ENCODE measurements at regions not wholly inside any gene's neighbourhood (a gene's known extent, or its start where the extent isn't known, plus 50 kb on each side); places are given as distances from the start of the nearest gene placed in this dataset.

DNA sequence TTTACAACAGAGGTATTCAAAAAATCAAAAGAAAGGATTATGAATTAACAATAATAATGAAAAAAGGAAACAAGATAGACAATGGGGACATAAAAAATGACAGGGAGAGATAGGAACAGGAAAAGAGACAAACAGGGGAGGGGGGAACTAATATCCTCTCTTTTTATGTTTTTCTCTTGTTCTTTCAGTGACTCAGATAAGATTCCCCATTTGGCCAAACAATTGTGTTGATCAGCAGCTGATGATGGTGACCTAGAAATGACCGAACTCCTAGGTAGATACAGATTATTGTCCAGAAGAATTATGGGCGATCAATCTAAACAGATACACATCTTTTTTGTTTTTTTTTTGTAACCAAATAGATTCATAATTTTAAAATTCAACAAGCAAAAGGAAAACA is 1277.2 kb upstream of the FLRT2 start:
- Histone ChIP-seq H3F3A (ENCODE audit: insufficient read depth, low read length, poor library complexity, severe bottlenecking) (no peaks in the 10 kb centered on the region), H3K27me3 (ENCODE audit: insufficient read depth, low read depth, low read length) (no peaks in the 10 kb centered on the region), H3K36me3 (ENCODE audit: insufficient read depth, low read length) (no peaks in the 10 kb centered on the region)

DNA sequence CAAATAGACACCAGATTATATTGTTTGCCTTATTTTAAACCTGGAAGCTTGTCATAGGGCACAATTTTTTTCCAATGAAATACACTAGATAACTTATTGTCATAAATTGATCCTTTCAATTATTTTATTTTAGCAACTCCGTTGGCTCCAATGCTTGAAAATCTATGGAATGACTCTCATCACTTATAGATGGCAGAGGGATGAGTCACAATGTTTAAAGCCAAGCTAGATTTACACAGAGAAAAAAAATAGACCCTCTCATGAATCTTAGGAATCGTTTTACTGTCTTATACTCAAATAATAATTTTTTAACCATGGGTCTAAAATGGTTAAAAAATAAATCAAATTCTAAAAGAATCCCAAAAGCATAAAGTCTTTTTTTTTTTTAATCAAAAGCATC is 1276.6 kb upstream of the FLRT2 start:
- Histone ChIP-seq H3K4me2 (ENCODE audit: low read length) (no peak overlapping the region), H2AFZ (ENCODE audit: low read depth, low read length) (no peak overlapping the region), H3K9me2 (ENCODE audit: insufficient read depth, low read length) (no peaks in the 10 kb centered on the region), H3F3A (ENCODE audit: insufficient read depth, low read length, poor library complexity, severe bottlenecking) (no peaks in the 10 kb centered on the region), H3K27me3 (ENCODE audit: insufficient read depth, low read depth, low read length) (no peaks in the 10 kb centered on the region), H3K27ac (ENCODE audit: low read length) (no peak overlapping the region), H3K4me3 (ENCODE audit: low read length) (no peak overlapping the region), H4K20me1 (ENCODE audit: insufficient read depth) (no peaks in the 10 kb centered on the region), H3K9ac (ENCODE audit: low read length) (no peak overlapping the region), H3K79me2 (replicated peaks; ENCODE audit: insufficient read depth, low read length) (no peaks in the 10 kb centered on the region), H3K9me3 (ENCODE audit: low read length) (no peaks in the 10 kb centered on the region), H3K36me3 (ENCODE audit: insufficient read depth, low read length) (no peaks in the 10 kb centered on the region)
- TF ChIP-seq CTCF (IDR thresholded peaks at IDR 0.05; ENCODE audit: poor library complexity, severe bottlenecking) (no peak), EP300 (conservative IDR thresholded peaks at IDR 0.05; ENCODE audit: poor library complexity, severe bottlenecking) (no peak), TAF1 (IDR thresholded peaks at IDR 0.05; ENCODE audit: low read depth) (no peak), REST (IDR thresholded peaks at IDR 0.05; ENCODE audit: borderline replicate concordance) (no peak), RAD21 (conservative IDR thresholded peaks at IDR 0.05) (no peak), EZH2 (IDR thresholded peaks at IDR 0.05; ENCODE audit: borderline replicate concordance, insufficient read depth, low read length, poor library complexity, severe bottlenecking) (no peak)

More for the DNA sequence above, 1277.2 kb upstream of the FLRT2 start:
- no peaks in the 10 kb centered on the region for H3K79me2 ChIP-seq (replicated peaks; ENCODE audit: insufficient read depth, low read length)
- TF ChIP-seq SMC3 (conservative IDR thresholded peaks at IDR 0.05; ENCODE audit: poor library complexity), result no peak
- no peak for TF ChIP-seq MXI1 (conservative IDR thresholded peaks at IDR 0.05; ENCODE audit: poor library complexity, severe bottlenecking)
- no peak for TF ChIP-seq EP300 (conservative IDR thresholded peaks at IDR 0.05; ENCODE audit: poor library complexity, severe bottlenecking)
- TF ChIP-seq TAF1 (IDR thresholded peaks at IDR 0.05; ENCODE audit: low read depth), result no peak
- no peak for TF ChIP-seq CTCF (IDR thresholded peaks at IDR 0.05; ENCODE audit: poor library complexity, severe bottlenecking)
- TF ChIP-seq RAD21 (conservative IDR thresholded peaks at IDR 0.05), result no peak
- TF ChIP-seq POLR2AphosphoS5 (IDR thresholded peaks at IDR 0.05), result no peak
- TF ChIP-seq REST (IDR thresholded peaks at IDR 0.05; ENCODE audit: borderline replicate concordance), result no peak
- no peak for TF ChIP-seq EZH2 (IDR thresholded peaks at IDR 0.05; ENCODE audit: borderline replicate concordance, insufficient read depth, low read length, poor library complexity, severe bottlenecking)
- no peak overlapping the region for H3K4me3 ChIP-seq (ENCODE audit: low read length)
- H3K27ac ChIP-seq (ENCODE audit: low read length), result no peak overlapping the region
- no peak overlapping the region for H2AFZ ChIP-seq (ENCODE audit: low read depth, low read length)
- H4K20me1 ChIP-seq (ENCODE audit: insufficient read depth), result no peaks in the 10 kb centered on the region
- no peaks in the 10 kb centered on the region for H3K9me3 ChIP-seq (ENCODE audit: low read length)
- H3K4me2 ChIP-seq (ENCODE audit: low read length), result no peak overlapping the region
- H3K9ac ChIP-seq (ENCODE audit: low read length), result no peak overlapping the region
- H3K9me2 ChIP-seq (ENCODE audit: insufficient read depth, low read length), result no peaks in the 10 kb centered on the region
